Ovary (tissue), 3 donors: ENCODE measurements at regions not wholly inside any gene's neighbourhood (a gene's known extent, or its start where the extent isn't known, plus 50 kb on each side); places are given as distances from the start of the nearest gene placed in this dataset.

ENCODE experiments used
- CTCF ChIP-seq, 3 donors: fragments of 450-650 bp in 2 of 3; fragments of 200-600 bp in 1 of 3; IDR thresholded peaks; one replicate each; pipeline versions ENCODE4 v1.5.1 to v1.8.0; 2016 to 2022; ENCODE audit warnings: antibody characterized with exemption in 3 of 3, mild to moderate bottlenecking in 1 of 3
- POLR2A ChIP-seq: fragments of 450-650 bp; IDR thresholded peaks from one replicate; pipeline ENCODE4 v1.6.1; 2017; ENCODE audit warnings: antibody characterized with exemption, mild to moderate bottlenecking, moderate library complexity
- donor health status: DM: no; HTN: no; CAD: no.

DNA sequence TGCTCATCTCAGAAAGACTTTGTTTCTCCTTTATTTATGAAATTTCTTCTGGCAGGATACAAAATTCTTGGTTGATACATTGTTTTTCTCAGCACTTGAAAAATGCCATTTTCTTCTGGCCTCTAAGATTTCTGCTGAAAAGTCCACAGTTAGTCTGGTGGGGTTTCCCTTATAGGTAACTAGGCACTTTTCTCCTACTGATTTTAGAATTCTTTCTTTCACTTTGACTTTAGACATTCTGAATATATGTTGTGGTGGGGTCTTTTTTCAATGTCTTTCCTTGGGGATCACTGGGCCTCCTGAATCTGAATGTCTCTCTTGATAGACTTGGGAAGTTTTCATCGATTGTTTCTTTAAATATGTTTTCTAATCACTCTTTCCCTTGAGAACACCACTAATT, 79.6 kb downstream of the CETN3 start:
- TF ChIP-seq CTCF (IDR thresholded peaks at IDR 0.05) (no peak), POLR2A (no peak)
